GM21786 (cell line): ENCODE measurements at regions not wholly inside any gene's neighbourhood (a gene's known extent, or its start where the extent isn't known, plus 50 kb on each side); places are given as distances from the start of the nearest gene placed in this dataset.

Source experiments
- ATAC-seq: cut with Tn5 transposase; IDR thresholded peaks from one replicate; pipeline ENCODE4 v1.9.1; 2021; ENCODE audit not compliant: unreplicated experiment

DNA sequence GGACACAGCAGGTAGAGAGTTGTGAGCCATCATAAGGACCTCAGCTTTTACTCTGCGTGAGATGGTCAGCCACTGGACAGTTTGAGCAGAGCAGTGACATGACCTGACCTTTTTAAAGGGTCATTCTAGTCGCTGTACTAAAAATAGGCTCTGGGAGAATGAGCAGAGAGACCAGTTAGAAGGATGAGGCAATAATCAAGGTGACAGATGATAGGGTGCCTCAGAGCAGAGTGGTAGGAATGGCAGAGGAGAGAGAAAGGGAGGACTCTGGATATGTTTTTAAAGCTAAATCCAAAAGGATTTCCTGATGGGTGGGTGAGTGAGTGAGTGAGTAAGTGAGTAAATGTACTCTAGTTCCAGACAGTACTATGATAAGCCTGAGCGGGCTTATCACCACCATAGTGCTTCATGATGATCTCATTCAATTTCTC, 83.6 kb upstream of the ARHGAP5 start:
- ATAC-seq, result no peak

GRCh38 chr14:31994391-31995033, 82.6 kb upstream of the ARHGAP5 start:
- no peak for ATAC-seq

GRCh38 chr14:32003585-32003984, 73.5 kb upstream of the ARHGAP5 start:
- no peak for ATAC-seq

GRCh38 chr14:32004300-32004699, 72.8 kb upstream of the ARHGAP5 start:
- no peak for ATAC-seq

- ATAC-seq, result no peak
Measured at GRCh38 chr14:32005628-32006027, 71.5 kb upstream of the ARHGAP5 start.

DNA sequence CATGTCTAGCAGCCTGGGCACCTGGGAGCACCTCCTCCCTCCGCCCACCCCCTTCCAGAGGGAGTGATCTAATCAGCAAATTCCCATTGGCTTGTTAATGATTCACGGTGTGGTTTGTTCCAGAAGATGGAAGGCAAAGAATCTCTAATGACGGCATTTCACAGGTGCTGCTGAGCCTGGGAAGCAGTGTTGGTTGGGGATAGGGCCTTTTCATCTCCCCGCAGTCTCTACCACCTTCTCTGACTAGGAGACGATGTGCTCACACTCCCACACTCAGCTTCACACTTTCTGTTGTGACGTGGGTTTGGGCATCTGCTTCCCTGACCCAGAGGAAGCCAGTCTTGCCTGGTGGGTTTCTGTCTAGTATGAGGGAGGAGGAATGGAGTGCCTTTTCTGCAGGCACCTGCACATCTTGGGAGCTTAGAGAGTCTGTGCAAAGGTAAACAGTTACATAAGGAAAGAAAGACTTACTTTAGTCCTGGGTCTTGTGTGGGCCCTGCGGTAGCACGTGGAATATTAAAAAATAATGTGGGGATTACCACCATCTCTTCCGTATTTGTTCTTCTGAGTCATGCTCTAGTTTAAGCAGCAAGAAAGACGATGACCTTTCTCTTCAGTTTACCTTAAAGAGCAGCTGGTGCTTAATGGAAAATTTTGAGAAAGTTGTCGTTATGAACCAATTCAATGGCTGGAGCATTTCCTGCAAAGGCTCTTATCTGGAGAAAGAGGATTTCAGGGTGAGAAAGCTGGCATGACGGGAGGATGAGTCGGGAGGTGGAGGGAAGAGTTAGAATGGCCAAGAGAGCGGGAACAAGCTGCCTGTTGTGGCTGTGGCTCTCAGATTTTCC, 70.6 kb upstream of the ARHGAP5 start:
- ATAC-seq, result no peak

- no peak for ATAC-seq
Measured at GRCh38 chr14:32007755-32008362, 69.2 kb upstream of the ARHGAP5 start.

GRCh38 chr14:32008602-32009193, 68.4 kb upstream of the ARHGAP5 start:
- no peak for ATAC-seq

DNA sequence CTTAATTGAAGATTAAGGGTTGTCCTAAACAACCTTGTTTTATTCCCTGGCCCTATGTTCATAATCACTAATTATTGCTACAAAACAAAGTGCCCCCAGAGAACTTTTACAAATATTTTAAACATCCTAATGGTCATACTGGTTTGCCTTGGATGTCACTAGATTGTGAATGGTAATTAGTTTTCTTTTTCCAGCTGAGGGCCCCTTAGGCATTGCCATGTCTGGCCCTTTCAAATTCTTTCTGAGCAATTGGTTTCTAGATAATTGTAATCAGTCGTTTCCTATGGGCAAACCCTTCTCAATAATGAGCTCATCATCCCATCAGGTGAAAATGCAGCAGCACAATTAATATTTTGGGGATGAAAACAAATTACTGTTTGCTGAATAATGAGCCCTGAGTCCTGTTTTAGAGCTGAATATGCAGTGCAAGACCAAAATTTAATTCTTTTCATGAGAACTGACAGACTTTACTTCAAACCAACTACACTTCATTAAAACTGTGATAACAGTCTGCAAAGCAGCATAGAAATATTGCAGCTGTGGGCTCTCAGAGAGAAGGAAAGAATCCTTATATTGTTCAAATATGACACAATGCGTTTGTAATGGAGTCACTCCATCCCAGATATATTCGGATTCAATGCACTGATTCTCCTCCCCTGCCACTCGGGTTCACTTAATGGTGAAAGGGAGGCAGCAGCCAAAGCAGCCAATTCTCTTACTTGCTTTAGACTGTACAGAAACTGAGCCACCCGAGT, 67.7 kb upstream of the ARHGAP5 start:
- ATAC-seq, result no peak

DNA sequence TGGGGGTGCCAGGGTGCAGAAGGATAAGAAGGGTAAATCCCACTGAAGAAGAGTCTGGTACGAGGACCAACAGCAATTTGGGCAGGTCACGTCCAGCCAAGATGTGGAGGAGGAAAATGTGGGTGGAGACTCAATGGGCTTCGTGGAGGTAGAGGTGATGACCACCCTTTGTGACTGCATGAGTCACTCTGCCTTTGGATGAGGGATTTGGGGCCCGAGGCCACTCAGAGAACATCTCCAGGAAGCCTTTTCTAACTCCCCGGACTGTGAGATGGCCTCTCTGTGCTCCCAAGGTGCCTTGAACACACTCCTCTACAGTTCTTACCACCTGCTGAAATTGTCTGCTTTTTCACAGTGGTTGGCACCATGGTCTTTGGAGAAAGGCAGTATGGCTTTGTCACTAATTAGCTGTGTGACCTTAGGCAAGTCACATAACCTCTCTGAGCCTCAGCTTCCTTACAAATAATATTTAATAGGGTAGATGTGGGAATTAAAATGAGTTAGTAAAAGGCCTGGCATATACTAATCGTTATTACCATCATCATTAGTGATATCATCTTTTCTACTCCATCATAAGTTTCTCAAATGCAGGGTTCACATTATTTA, 67.0 kb upstream of the ARHGAP5 start:
- no peak for ATAC-seq

DNA sequence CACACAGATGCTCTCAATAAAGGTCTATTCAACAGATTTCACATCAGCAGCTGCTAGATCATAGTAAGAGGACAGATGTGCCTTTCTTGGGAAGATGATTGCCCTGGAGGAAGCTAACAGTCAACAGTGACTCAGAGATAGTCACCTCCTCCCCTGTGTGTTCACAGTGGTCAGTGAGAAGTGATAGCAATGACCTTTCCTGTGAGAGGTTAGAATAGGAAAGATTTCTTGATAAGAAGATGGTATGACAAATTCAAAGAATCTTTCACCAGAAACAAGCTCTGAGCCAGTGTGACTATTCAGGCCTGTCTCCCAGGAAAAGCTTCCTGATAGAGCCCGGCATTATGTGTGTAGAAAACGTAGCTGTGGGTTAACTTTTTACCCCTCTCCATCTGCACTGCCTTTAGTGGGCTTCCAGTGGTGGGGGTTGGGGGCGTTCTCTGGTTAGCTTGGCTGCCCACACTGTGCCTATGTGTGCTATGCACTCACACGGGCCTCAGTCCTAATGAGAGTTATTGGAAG, 66.4 kb upstream of the ARHGAP5 start:
- no peak for ATAC-seq

DNA sequence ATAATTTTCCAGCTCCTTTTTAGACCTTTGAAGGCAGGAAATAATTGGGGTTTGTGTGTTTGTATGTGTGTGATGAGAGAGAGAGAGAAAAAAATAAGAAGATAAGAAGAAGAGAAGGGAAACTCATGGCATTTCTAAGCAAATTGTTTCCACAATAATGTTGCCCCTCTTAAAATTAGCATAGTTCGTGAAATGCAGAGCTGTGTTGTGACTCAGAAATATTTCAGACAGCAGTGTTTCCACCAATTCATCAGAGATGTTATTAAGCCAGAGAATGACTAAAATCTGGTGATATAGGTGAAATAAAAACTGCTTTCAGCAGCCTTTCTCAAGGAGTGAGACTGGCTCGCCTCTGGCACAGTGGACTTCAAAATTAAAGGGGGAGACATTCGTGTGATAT, 65.9 kb upstream of the ARHGAP5 start:
- ATAC-seq, result no peak

DNA sequence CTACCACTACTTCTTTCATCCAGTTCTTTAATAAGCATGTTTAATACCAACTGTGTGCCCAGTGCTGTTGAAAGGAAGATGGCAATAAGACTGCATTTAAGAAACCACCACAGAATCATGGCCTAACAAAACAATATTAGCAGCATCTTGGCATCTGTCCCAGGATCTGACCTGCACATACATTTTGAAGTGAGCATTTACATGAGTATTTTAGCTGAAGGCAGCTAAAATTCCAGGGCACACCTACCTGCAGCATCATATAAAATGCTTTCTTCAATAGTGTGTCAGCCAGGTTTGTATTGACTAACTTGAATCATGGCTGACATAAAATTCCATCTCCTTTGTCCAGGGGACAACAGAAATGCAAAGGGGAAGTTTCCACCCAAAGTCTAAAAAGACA, 65.0 kb upstream of the ARHGAP5 start:
- ATAC-seq, result no peak

DNA sequence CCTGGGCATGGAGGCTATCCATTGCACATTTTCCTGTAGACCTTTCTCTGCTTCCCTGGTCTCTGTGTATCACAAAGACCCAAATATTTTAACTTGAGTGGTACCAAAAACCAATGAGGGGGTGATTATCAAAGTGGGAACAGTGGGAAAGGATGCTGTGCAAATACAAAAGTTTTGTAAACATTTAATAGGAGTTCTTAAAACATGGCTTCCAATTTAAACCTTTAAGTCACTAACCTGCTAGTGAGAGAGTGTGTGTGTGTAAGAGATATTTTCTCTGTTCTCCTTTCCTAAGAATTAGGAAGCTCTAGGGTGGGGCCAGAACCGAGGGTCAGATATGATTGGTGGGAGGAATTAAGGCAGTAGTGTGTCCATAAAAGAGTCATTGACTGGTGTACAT, 64.5 kb upstream of the ARHGAP5 start:
- no peak for ATAC-seq

GRCh38 chr14:32013083-32013482, 64.0 kb upstream of the ARHGAP5 start:
- ATAC-seq, result no peak

GRCh38 chr14:32014057-32014456, 63.0 kb upstream of the ARHGAP5 start:
- no peak for ATAC-seq

DNA sequence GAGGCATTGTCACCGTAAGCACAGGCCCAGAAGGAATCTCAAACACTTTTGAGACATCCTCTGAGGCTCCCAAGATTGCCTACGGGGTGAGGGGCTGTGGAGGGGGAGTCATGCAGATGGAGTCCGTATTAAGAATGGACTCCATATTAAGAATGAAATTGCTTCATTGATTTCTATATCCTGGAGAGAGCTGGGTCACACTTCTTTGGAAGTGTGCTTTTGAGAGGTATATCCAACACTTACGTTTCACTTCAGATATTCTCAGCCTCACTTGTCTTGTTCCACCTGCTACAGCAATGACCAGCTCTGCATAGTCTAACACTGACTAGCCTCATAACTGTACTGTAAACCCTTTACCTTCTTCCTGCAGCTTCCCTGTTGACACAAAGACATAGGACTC, 62.6 kb upstream of the ARHGAP5 start:
- no peak for ATAC-seq

DNA sequence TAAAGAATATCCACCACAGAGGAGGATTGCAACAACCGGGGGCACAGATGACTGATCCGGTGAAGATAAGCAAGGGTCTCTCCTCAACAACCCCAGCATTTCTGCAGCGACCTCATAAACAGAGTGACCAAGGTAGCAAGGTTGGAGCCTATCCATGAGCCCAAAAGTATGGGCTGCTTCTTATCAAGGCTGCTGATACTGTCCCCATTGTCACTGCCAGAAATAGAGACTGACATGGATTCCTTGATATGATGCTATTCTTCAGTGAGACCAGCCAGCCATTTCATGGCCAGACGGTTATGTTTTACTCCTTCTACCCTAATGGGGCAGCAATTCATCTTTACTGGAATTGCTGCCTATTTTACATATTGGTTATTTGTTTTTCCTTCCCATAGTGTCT, 61.9 kb upstream of the ARHGAP5 start:
- ATAC-seq, result no peak

DNA sequence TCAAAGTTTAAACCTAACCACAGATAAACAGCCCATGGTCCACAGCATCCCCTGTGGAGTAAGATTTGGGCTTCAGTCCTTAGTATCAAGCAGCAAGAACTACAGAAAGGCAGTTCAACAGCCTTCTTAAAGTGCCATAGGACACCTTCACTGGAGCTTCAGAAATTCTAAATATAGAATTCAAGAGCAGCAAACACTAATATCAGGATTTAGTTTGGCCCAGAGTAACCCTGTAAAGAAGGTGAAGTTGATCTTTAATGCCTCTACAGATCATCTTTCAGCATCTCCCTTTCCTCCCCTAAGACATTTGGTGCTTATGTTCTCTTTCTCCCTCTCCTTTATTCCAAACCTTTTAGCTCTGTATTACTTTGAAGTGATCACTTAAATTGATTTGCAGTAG, 59.5 kb upstream of the ARHGAP5 start:
- no peak for ATAC-seq

GRCh38 chr14:32018391-32019092, 58.6 kb upstream of the ARHGAP5 start:
- no peak for ATAC-seq
